ENCODE measurements at regions not wholly inside any gene's neighbourhood (a gene's known extent, or its start where the extent isn't known, plus 50 kb on each side); places are given as distances from the start of the nearest gene placed in this dataset.

DNA sequence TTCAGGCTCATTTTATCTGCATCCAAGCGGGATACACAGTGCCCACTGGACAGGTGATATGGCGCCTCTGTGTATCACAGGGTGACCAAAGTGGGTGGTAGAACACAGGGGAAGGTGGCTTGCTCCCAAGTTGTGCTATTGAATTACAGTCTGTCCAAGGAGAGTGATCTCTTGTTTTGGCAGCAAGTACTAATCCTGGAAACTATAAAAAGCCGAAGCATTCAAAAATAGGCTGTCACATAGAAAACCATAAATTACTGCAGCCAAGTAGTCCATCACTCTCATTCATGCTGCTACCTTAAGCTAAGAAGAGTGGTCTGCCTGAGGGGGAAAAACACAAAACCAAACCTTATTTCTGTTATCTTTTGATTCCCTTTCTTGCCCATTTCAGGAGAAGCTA lies 237.1 kb upstream of the POU3F3 start:
- Histone ChIP-seq H3K4me2 (ENCODE audit: insufficient read depth in 1 of 2, low read depth in 2 of 2, low read length in 2 of 2) (no peak overlapping the region), H3K79me2 (ENCODE audit: control insufficient read depth in 1 of 2, insufficient read depth in 2 of 2, low read length in 2 of 2) (no peaks in the 10 kb centered on the region), H2BK20ac (ENCODE audit: low read length) (no peak overlapping the region), H3K14ac (ENCODE audit: insufficient read length) (no peak overlapping the region), H3K4me3 (ENCODE audit: extremely low read depth in 1 of 4, insufficient read depth in 2 of 4, low read depth in 3 of 4, low read length in 4 of 4) (no peak overlapping the region), H3K36me3 (ENCODE audit: control insufficient read depth in 2 of 4, insufficient read depth in 4 of 4, low read length in 3 of 4) (no peaks in the 10 kb centered on the region), H2BK15ac (ENCODE audit: low read length) (no peak overlapping the region), H4K91ac (replicated peaks; ENCODE audit: insufficient read length, low read length) (no peak overlapping the region), H3K23ac (ENCODE audit: insufficient read length) (no peak overlapping the region), H2AFZ (ENCODE audit: low read length) (no peak overlapping the region), H3K23me2 (ENCODE audit: low read depth, low read length) (no peaks in the 10 kb centered on the region), H3K9ac (replicated peaks in 1 of 4; ENCODE audit: extremely low read depth in 1 of 4, low read depth in 3 of 4, low read length in 3 of 4) (no peak overlapping the region), H3K79me1 (ENCODE audit: low read depth, low read length) (no peaks in the 10 kb centered on the region), H2AK5ac (ENCODE audit: low read depth, low read length) (no peak overlapping the region), H3K4ac (replicated peaks; ENCODE audit: insufficient read length, low read depth, low read length) (no peak overlapping the region), H4K5ac (ENCODE audit: insufficient read length, low read depth, low read length) (no peak overlapping the region), H3K27ac (ENCODE audit: low read depth, low read length) (no peak overlapping the region), H3K27me3 (replicated peaks in 1 of 4; ENCODE audit: control insufficient read depth in 3 of 4, extremely low read depth in 1 of 4, insufficient read depth in 3 of 4, low read length in 3 of 4) (no peaks in the 10 kb centered on the region), H3K56ac (replicated peaks; ENCODE audit: insufficient read length, low read depth, low read length) (no peak overlapping the region), H2BK5ac (ENCODE audit: low read depth, low read length) (no peak overlapping the region), H3K4me1 (replicated peaks in 1 of 4; ENCODE audit: control insufficient read depth in 3 of 4, insufficient read depth in 4 of 4, low read length in 3 of 4) (no peaks in the 10 kb centered on the region), H4K8ac (ENCODE audit: extremely low read depth, insufficient read depth, low read length) (no peak overlapping the region), H2BK120ac (replicated peaks; ENCODE audit: low read depth, low read length) (no peak overlapping the region), H2BK12ac (ENCODE audit: low read depth, low read length) (no peak overlapping the region), H3K18ac (ENCODE audit: extremely low read depth, low read length) (no peak overlapping the region), H3K9me3 (ENCODE audit: insufficient read depth in 2 of 2, low read depth in 1 of 2, low read length in 1 of 2) (no peaks in the 10 kb centered on the region), H4K20me1 (replicated peaks in 1 of 2; ENCODE audit: control insufficient read depth in 1 of 2, insufficient read depth in 2 of 2, low read length in 2 of 2) (no peaks in the 10 kb centered on the region)
- WGBS, 2 experiments (ENCODE audit: extremely low coverage in 1 of 2, insufficient coverage in 1 of 2, insufficient read length in 1 of 2, insufficient replicate concordance in 2 of 2, low coverage in 1 of 2, low lambda C conversion rate in 2 of 2, missing lambda C conversion rate in 1 of 2) = 82% methylated on average over 3 of the region's 3 CpGs; no CpG with 5 or more reads in 1 of the 2 experiments
- FAIRE-seq = no peak
- ChIA-PET POLR2A (ENCODE audit: partially characterized antibody) (no interaction called here), CTCF (ENCODE audit: partially characterized antibody) (interaction anchor here (1.0 to 1.3 kb wide), 2 partner anchors 19 to 144 kb away, joined by 3 read pairs; no protein-coding TSS in a partner anchor)
- DNase-seq (ENCODE audit: low read depth in 1 of 2, low spot score in 2 of 2) = no peak
- TF ChIP-seq POLR2AphosphoS5 (IDR thresholded peaks at IDR 0.05; ENCODE audit: low read depth, low read length) (no peak), HDAC2 (IDR thresholded peaks at IDR 0.05; ENCODE audit: borderline replicate concordance in 1 of 2, low read depth in 2 of 2, low read length in 2 of 2) (no peak), TEAD4 (IDR thresholded peaks at IDR 0.05; ENCODE audit: low read depth, low read length) (no peak), MAFK (IDR thresholded peaks at IDR 0.05; ENCODE audit: low read depth, low read length) (no peak), RXRA (IDR thresholded peaks at IDR 0.05; ENCODE audit: insufficient read depth, low read depth, low read length) (no peak), CBX8 (IDR thresholded peaks at IDR 0.05; ENCODE audit: borderline replicate concordance, low read depth, low read length) (no peak), CHD1 (IDR thresholded peaks at IDR 0.05; ENCODE audit: low read depth, low read length) (no peak), SP2 (IDR thresholded peaks at IDR 0.05; ENCODE audit: low read length) (no peak), CTBP2 (IDR thresholded peaks at IDR 0.05; ENCODE audit: borderline replicate concordance, insufficient read depth, insufficient read length, low read length) (no peak), BCL11A (IDR thresholded peaks at IDR 0.05; ENCODE audit: low read depth in 2 of 2, low read length in 2 of 2) (no peak)
- TF ChIP-seq, protein P1, sequence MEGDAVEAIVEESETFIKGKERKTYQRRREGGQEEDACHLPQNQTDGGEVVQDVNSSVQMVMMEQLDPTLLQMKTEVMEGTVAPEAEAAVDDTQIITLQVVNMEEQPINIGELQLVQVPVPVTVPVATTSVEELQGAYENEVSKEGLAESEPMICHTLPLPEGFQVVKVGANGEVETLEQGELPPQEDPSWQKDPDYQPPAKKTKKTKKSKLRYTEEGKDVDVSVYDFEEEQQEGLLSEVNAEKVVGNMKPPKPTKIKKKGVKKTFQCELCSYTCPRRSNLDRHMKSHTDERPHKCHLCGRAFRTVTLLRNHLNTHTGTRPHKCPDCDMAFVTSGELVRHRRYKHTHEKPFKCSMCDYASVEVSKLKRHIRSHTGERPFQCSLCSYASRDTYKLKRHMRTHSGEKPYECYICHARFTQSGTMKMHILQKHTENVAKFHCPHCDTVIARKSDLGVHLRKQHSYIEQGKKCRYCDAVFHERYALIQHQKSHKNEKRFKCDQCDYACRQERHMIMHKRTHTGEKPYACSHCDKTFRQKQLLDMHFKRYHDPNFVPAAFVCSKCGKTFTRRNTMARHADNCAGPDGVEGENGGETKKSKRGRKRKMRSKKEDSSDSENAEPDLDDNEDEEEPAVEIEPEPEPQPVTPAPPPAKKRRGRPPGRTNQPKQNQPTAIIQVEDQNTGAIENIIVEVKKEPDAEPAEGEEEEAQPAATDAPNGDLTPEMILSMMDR (IDR thresholded peaks at IDR 0.05; ENCODE audit: control extremely low read depth in 1 of 3, insufficient read depth in 1 of 3, low read depth in 1 of 3, low read length in 3 of 3) = no peak

All from H1 (cell line).